A673 (cell line): ENCODE measurements at regions not wholly inside any gene's neighbourhood (a gene's known extent, or its start where the extent isn't known, plus 50 kb on each side); places are given as distances from the start of the nearest gene placed in this dataset.

Experiments
- BruUV-seq: library from RNA; stranded (reverse); fragments of 400-500 nt; replicated peaks from 2 replicates; lab custom pipeline; 2021; lab: Mats Ljungman, UMichigan
- CTCF ChIA-PET: fragments of 300-600 bp; sonication (Branson Sonifier 250); formaldehyde crosslinking; loops from one replicate; lab custom pipeline; 2022; ENCODE audit warnings: antibody characterized with exemption; lab: Charles Lee
- POLR2A ChIA-PET: fragments of 300-600 bp; sonication (Branson Sonifier 250); formaldehyde crosslinking; loops from one replicate; lab custom pipeline; 2022; ENCODE audit warnings: antibody characterized with exemption; ENCODE audit not compliant: low non-redundant PET; lab: Charles Lee
- DNase-seq: peaks from one replicate; pipeline ENCODE4 v3.0.0-alpha.2; 2015; ENCODE audit warnings: low spot score
- H3K27ac ChIP-seq: fragments of 200-600 bp; sonication (generic); 2 replicates; pipeline ENCODE4 v1.5.1; 2016; ENCODE audit warnings: mixed run types, low read depth, mild to moderate bottlenecking, mixed read lengths, antibody characterized with exemption, low read length; ENCODE audit not compliant: poor library complexity, severe bottlenecking
- H3K27me3 ChIP-seq: fragments of 200-600 bp; sonication (generic); replicated peaks from 2 replicates; pipeline ENCODE4 v1.6.1; 2017; ENCODE audit warnings: mixed run types, low read depth, mild to moderate bottlenecking, mixed read lengths, antibody characterized with exemption, low read length; ENCODE audit not compliant: insufficient read depth, poor library complexity
- H3K36me3 ChIP-seq: fragments of 200-600 bp; sonication (generic); 2 replicates; pipeline ENCODE4 v1.6.1; 2016; ENCODE audit warnings: mixed run types, mild to moderate bottlenecking, mixed read lengths, antibody characterized with exemption, low read length; ENCODE audit not compliant: insufficient read depth, poor library complexity, severe bottlenecking
- H3K4me1 ChIP-seq: fragments of 200-600 bp; sonication (generic); 2 replicates; pipeline ENCODE4 v1.6.1; 2017; ENCODE audit warnings: mixed run types, mild to moderate bottlenecking, mixed read lengths, antibody characterized with exemption, low read length; ENCODE audit not compliant: insufficient read depth, poor library complexity, severe bottlenecking
- H3K4me3 ChIP-seq: fragments of 200-600 bp; sonication (generic); 2 replicates; pipeline ENCODE4 v1.5.1; 2016; ENCODE audit warnings: low read depth, mixed run types, mild to moderate bottlenecking, mixed read lengths, low read length; ENCODE audit not compliant: poor library complexity, severe bottlenecking
- H3K9me3 ChIP-seq: fragments of 200-600 bp; sonication (generic); 2 replicates; pipeline ENCODE4 v1.6.1; 2016; ENCODE audit warnings: mixed run types, low read depth, mild to moderate bottlenecking, mixed read lengths, antibody characterized with exemption, low read length; ENCODE audit not compliant: poor library complexity, severe bottlenecking
- EZH2 ChIP-seq: fragments of 200-600 bp; sonication (generic); IDR thresholded peaks from 2 replicates; pipeline ENCODE4 v1.6.1; 2017; ENCODE audit warnings: borderline replicate concordance, low read depth, mild to moderate bottlenecking, mixed read lengths, antibody characterized with exemption, low read length; ENCODE audit not compliant: poor library complexity, severe bottlenecking
- intact Hi-C: fragments of 100-400 bp; cut with micrococcal nuclease; formaldehyde crosslinking; loops from one replicate; pipeline ENCODE4 v1.10.0; 2022; ENCODE audit not compliant: unreplicated experiment
- TF ChIP-seq, protein P1 (sequence below): fragments of 300-800, 200-600 bp; sonication (generic); conservative IDR thresholded peaks from 2 replicates; pipeline ENCODE4 v1.5.1; 2017; ENCODE audit warnings: low read depth, mild to moderate bottlenecking, antibody characterized with exemption, low read length, moderate library complexity, mixed read lengths

- POLR2A ChIA-PET, result no interaction called here
- intact Hi-C loops, result no loop called here
- no peak overlapping the region for H3K4me3 ChIP-seq
Measured at GRCh38 chr21:15531986-15532385, 197.8 kb upstream of the USP25 start.

DNA sequence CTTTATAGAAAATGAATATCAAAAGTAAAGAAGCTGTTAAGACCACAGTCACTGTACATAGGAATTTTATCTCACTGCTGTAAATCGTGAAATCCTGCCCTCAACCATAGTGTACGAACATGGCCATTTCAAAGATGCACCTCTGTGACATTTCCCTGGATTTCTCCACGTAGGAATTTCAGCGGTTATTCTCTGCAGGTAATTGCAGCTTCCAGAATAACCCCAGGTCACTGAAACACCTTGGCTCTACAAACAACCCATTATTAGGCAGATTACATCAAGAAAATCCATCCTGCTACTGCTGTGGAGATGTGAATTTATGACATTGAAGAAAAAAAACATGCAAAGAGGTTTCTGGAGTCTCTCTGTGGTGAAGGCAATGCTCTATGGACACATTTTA, 196.2 kb upstream of the USP25 start:
- Histone ChIP-seq H3K4me1 (no peaks in the 10 kb centered on the region), H3K36me3 (no peaks in the 10 kb centered on the region), H3K27me3 (no peaks in the 10 kb centered on the region), H3K4me3 (no peak overlapping the region), H3K27ac (no peak overlapping the region), H3K9me3 (no peaks in the 10 kb centered on the region)
- intact Hi-C loops, result no loop called here
- CTCF ChIA-PET, result no interaction called here
- DNase-seq, result no peak
- BruUV-seq, result no TSS peak
- TF ChIP-seq EZH2, result no peak
- TF ChIP-seq, protein P1, sequence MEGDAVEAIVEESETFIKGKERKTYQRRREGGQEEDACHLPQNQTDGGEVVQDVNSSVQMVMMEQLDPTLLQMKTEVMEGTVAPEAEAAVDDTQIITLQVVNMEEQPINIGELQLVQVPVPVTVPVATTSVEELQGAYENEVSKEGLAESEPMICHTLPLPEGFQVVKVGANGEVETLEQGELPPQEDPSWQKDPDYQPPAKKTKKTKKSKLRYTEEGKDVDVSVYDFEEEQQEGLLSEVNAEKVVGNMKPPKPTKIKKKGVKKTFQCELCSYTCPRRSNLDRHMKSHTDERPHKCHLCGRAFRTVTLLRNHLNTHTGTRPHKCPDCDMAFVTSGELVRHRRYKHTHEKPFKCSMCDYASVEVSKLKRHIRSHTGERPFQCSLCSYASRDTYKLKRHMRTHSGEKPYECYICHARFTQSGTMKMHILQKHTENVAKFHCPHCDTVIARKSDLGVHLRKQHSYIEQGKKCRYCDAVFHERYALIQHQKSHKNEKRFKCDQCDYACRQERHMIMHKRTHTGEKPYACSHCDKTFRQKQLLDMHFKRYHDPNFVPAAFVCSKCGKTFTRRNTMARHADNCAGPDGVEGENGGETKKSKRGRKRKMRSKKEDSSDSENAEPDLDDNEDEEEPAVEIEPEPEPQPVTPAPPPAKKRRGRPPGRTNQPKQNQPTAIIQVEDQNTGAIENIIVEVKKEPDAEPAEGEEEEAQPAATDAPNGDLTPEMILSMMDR, result no peak
- POLR2A ChIA-PET, result no interaction called here

More at GRCh38 chr21:15531986-15532385, 197.8 kb upstream of the USP25 start:
- Histone ChIP-seq H3K27ac (no peak overlapping the region), H3K9me3 (no peaks in the 10 kb centered on the region), H3K36me3 (no peaks in the 10 kb centered on the region), H3K27me3 (no peaks in the 10 kb centered on the region), H3K4me1 (no peaks in the 10 kb centered on the region)
- BruUV-seq, result no TSS peak
- CTCF ChIA-PET, result no interaction called here
- DNase-seq, result no peak
- TF ChIP-seq EZH2, result no peak
- TF ChIP-seq, protein P1, result no peak

DNA sequence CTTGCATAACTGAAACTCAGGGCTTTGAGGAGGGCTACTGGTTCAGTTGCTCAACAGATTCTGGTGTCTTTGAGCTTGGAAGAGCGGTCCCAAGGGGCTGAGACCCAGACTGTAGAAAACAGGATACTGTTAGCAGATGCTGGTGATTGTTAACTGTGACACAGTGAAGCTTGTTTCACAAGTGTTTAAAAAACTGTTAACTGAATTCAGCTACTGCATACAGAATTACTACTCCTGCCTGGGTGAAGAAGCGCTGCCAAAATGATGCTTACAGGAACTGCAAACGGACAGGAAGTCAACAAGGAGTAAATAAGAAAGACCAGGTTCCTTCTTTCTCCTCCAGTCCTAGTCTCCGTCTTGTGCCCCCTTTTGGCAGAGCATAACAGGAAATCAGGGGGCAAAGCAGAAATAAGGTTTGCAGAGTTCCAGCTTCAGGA, 195.3 kb upstream of the USP25 start:
- no TSS peak for BruUV-seq
- POLR2A ChIA-PET, result no interaction called here

More for the DNA sequence above, 195.3 kb upstream of the USP25 start:
- H3K4me3 ChIP-seq, result no peak overlapping the region
- no peak for TF ChIP-seq EZH2
- TF ChIP-seq, protein P1, result no peak
- no peaks in the 10 kb centered on the region for H3K36me3 ChIP-seq
- no peak overlapping the region for H3K27ac ChIP-seq
- no peak for DNase-seq
- no peaks in the 10 kb centered on the region for H3K27me3 ChIP-seq
- no peaks in the 10 kb centered on the region for H3K9me3 ChIP-seq
- intact Hi-C loops, result no loop called here
- no peaks in the 10 kb centered on the region for H3K4me1 ChIP-seq
- CTCF ChIA-PET, result no interaction called here
